ENCODE measurements at regions not wholly inside any gene's neighbourhood (a gene's known extent, or its start where the extent isn't known, plus 50 kb on each side); places are given as distances from the start of the nearest gene placed in this dataset.

GRCh38 chr1:5508669-5509330, 483.4 kb downstream of the NPHP4 start:
- H3K27ac Mint-ChIP-seq = no peak overlapping the region
- POLR2A ChIA-PET = no interaction called here

More at GRCh38 chr1:5508669-5509330, 483.4 kb downstream of the NPHP4 start:
- DNase-seq (ENCODE audit: low spot score) = no peak
- TF ChIP-seq RORB (CRISPR knock-in tag; IDR thresholded peaks at IDR 0.05) (no peak), CTCF (IDR thresholded peaks at IDR 0.05) (no peak), ELF4 (CRISPR knock-in tag; IDR thresholded peaks at IDR 0.05; ENCODE audit: low read depth) (no peak), E2F1 (CRISPR knock-in tag; IDR thresholded peaks at IDR 0.05) (no peak), ZNF219 (CRISPR knock-in tag; IDR thresholded peaks at IDR 0.05; ENCODE audit: borderline replicate concordance) (no peak), HMGA2 (CRISPR knock-in tag; IDR thresholded peaks at IDR 0.05) (no peak), HMGXB4 (CRISPR knock-in tag; IDR thresholded peaks at IDR 0.05) (no peak), E2F5 (CRISPR knock-in tag; IDR thresholded peaks at IDR 0.05) (no peak), ZNF532 (CRISPR knock-in tag; IDR thresholded peaks at IDR 0.05; ENCODE audit: borderline replicate concordance) (no peak)
- Mint-ChIP-seq H3K4me3 (no peak overlapping the region), H3K4me1 (no peaks in the 10 kb centered on the region), H3K9me3 (peaks cover 36% of the 10 kb centered on the region), H3K27me3 (ENCODE audit: low read depth) (peaks cover 7% of the 10 kb centered on the region; the same call in 1 of the 2 replicates), H3K36me3 (peaks cover 23% of the 10 kb centered on the region)
- CTCF ChIA-PET = interaction anchor here (0.6 to 3.1 kb wide), 7 partner anchors 107 to 776 kb away, joined by 3 to 41 read pairs (median 6); no protein-coding TSS in a partner anchor
- ATAC-seq = no peak

Data from WTC11 (cell line).